Endothelial cell of umbilical vein (primary cell): ENCODE measurements at regions not wholly inside any gene's neighbourhood (a gene's known extent, or its start where the extent isn't known, plus 50 kb on each side); places are given as distances from the start of the nearest gene placed in this dataset.

Experiments
- BruUV-seq: library from RNA; stranded (reverse); fragments of 400-500 nt; replicated peaks from 2 replicates; lab custom pipeline; 2021; lab: Mats Ljungman, UMichigan
- CTCF ChIA-PET: fragments of 300-600, 350-600 bp; sonication (Branson Sonifier 250); formaldehyde crosslinking; loops from one replicate; lab custom pipeline; 2021; ENCODE audit warnings: antibody characterized with exemption, inconsistent platforms; lab: Charles Lee
- POLR2A ChIA-PET: fragments of 300-600, 350-600 bp; sonication (Branson Sonifier 250); formaldehyde crosslinking; loops from one replicate; lab custom pipeline; 2021; ENCODE audit warnings: antibody characterized with exemption, inconsistent platforms; lab: Charles Lee
- DNase-seq: peaks from one replicate; pipeline ENCODE4 v3.0.0-alpha.2; 2011; ENCODE audit warnings: low read depth, low spot score
- FAIRE-seq: peaks from 2 replicates; lab custom pipeline; 2011; peaks lifted over from hg19 to GRCh38; lab: Jason Lieb, UNC
- H2AFZ ChIP-seq: 2 replicates; pipeline ENCODE4 v1.6.0; 2012; ENCODE audit warnings: low read depth, low read length, control low read depth, inconsistent platforms
- H3K27ac ChIP-seq: 2 replicates; pipeline ENCODE4 v1.5.1; 2011; ENCODE audit warnings: low read depth, mild to moderate bottlenecking, control low read depth, low read length, moderate library complexity; ENCODE audit not compliant: insufficient read depth
- H3K27me3 ChIP-seq, 2 experiments: 2 replicates each; pipeline versions ENCODE4 v1.6.0 to v1.6.1; 2011; ENCODE audit warnings: low read length in 2 of 2, mixed read lengths in 1 of 2; ENCODE audit not compliant: control insufficient read depth in 2 of 2, insufficient read depth in 2 of 2
- H3K36me3 ChIP-seq, 2 experiments: 2 replicates in 1 of 2; 3 replicates in 1 of 2; pipeline ENCODE4 v1.5.1; 2011; ENCODE audit warnings: low read length in 2 of 2, mild to moderate bottlenecking in 1 of 2, moderate library complexity in 1 of 2; ENCODE audit not compliant: control insufficient read depth in 2 of 2, insufficient read depth in 2 of 2; ENCODE audit errors: extremely low read depth in 1 of 2
- H3K4me1 ChIP-seq: 3 replicates; pipeline ENCODE4 v1.5.1; 2011; ENCODE audit warnings: mild to moderate bottlenecking, low read length; ENCODE audit not compliant: control insufficient read depth, insufficient read depth; ENCODE audit errors: extremely low read depth
- H3K4me2 ChIP-seq: 2 replicates; pipeline ENCODE4 v1.6.1; 2011; ENCODE audit warnings: low read length, control low read depth, mixed read lengths; ENCODE audit not compliant: insufficient read depth
- H3K4me3 ChIP-seq, 3 experiments: fragments of 200-600 bp in 1 of 3; sonication (generic), shearing (Covaris generic) in 1 of 3; replicated peaks in 1 of 3; 2 replicates each; pipeline ENCODE4 v1.5.1; 2011 to 2016; ENCODE audit warnings: control low read depth in 3 of 3, low read length in 3 of 3, mild to moderate bottlenecking in 2 of 3, inconsistent platforms in 1 of 3, low read depth in 1 of 3, moderate library complexity in 1 of 3; ENCODE audit not compliant: insufficient read depth in 1 of 3
- H3K79me2 ChIP-seq: 2 replicates; pipeline ENCODE4 v1.6.0; 2012; ENCODE audit warnings: low read length, inconsistent platforms; ENCODE audit not compliant: control insufficient read depth, insufficient read depth
- H3K9ac ChIP-seq: replicated peaks from 2 replicates; pipeline ENCODE3; 2011; ENCODE audit warnings: low read length, control low read depth; ENCODE audit not compliant: insufficient read depth; ENCODE audit errors: extremely low read depth
- H3K9me1 ChIP-seq: replicated peaks from 3 replicates; pipeline ENCODE4 v1.6.0; 2011; ENCODE audit warnings: mild to moderate bottlenecking, low read length; ENCODE audit not compliant: control insufficient read depth, insufficient read depth; ENCODE audit errors: extremely low read depth
- H3K9me3 ChIP-seq: replicated peaks from 2 replicates; pipeline ENCODE4 v1.5.1; 2012; ENCODE audit warnings: low read length, inconsistent platforms; ENCODE audit not compliant: control insufficient read depth, insufficient read depth
- H4K20me1 ChIP-seq: replicated peaks from 2 replicates; pipeline ENCODE3; 2011; ENCODE audit warnings: mild to moderate bottlenecking, low read length; ENCODE audit not compliant: control insufficient read depth, insufficient read depth; ENCODE audit errors: extremely low read depth
- EZH2 ChIP-seq: IDR thresholded peaks from 2 replicates; pipeline ENCODE4 v1.6.1; 2012; ENCODE audit warnings: borderline replicate concordance, low read depth, mild to moderate bottlenecking, moderate library complexity, low read length, inconsistent platforms; ENCODE audit not compliant: severe bottlenecking
- FOS ChIP-seq: IDR thresholded peaks from 2 replicates; pipeline ENCODE4 v1.6.1; 2011; ENCODE audit warnings: mild to moderate bottlenecking, low read length, moderate library complexity, borderline replicate concordance; ENCODE audit not compliant: insufficient read depth
- GATA2 ChIP-seq: IDR thresholded peaks from 2 replicates; pipeline ENCODE4 v1.7.0; 2011; ENCODE audit warnings: low read depth, mild to moderate bottlenecking, moderate library complexity, mixed read lengths, low read length; ENCODE audit not compliant: insufficient read length, insufficient read depth
- JUN ChIP-seq: IDR thresholded peaks from 2 replicates; pipeline ENCODE4 v1.6.1; 2011; ENCODE audit warnings: borderline replicate concordance, low read depth; ENCODE audit not compliant: insufficient read length, insufficient read depth
- MYC ChIP-seq: IDR thresholded peaks from one replicate; pipeline ENCODE4 v1.6.1; 2011; ENCODE audit warnings: mild to moderate bottlenecking, low read depth, low read length
- POLR2A ChIP-seq: IDR thresholded peaks from 2 replicates; pipeline ENCODE4 v1.6.1; 2012; ENCODE audit warnings: low read depth, mild to moderate bottlenecking, control low read depth, low read length
- POLR2AphosphoS5 ChIP-seq: IDR thresholded peaks from 2 replicates; pipeline ENCODE4 v1.6.1; 2012; ENCODE audit warnings: low read depth, mild to moderate bottlenecking, control low read depth, low read length, moderate library complexity; ENCODE audit not compliant: insufficient read depth
- dilution Hi-C: fragments of 300-500 bp; cut with MboI; formaldehyde crosslinking; loops from one replicate; pipeline ENCODE4 v1.15.0; 2019; ENCODE audit warnings: low sequenced_read_pairs; ENCODE audit not compliant: extremely low pct_ligation_motif_present
- intact Hi-C: fragments of 100-400 bp; cut with micrococcal nuclease; formaldehyde crosslinking; loops from one replicate; pipeline ENCODE4 v1.10.0; 2022
- TF ChIP-seq, protein P1 (sequence below): IDR thresholded peaks from 2 replicates; pipeline ENCODE4 v1.6.1; 2011; ENCODE audit not compliant: insufficient read depth, insufficient read length
- TF ChIP-seq, protein P2 (sequence below), 2 donors: IDR thresholded peaks; 1 replicate in 1 of 2; 2 replicates in 1 of 2; pipeline ENCODE4 v1.5.1; 2011; ENCODE audit warnings: low read length in 2 of 2, mild to moderate bottlenecking in 2 of 2, moderate library complexity in 2 of 2, control low read depth in 1 of 2, inconsistent platforms in 1 of 2, low read depth in 1 of 2; ENCODE audit not compliant: insufficient read depth in 1 of 2; ENCODE audit errors: extremely low read depth in 1 of 2

DNA sequence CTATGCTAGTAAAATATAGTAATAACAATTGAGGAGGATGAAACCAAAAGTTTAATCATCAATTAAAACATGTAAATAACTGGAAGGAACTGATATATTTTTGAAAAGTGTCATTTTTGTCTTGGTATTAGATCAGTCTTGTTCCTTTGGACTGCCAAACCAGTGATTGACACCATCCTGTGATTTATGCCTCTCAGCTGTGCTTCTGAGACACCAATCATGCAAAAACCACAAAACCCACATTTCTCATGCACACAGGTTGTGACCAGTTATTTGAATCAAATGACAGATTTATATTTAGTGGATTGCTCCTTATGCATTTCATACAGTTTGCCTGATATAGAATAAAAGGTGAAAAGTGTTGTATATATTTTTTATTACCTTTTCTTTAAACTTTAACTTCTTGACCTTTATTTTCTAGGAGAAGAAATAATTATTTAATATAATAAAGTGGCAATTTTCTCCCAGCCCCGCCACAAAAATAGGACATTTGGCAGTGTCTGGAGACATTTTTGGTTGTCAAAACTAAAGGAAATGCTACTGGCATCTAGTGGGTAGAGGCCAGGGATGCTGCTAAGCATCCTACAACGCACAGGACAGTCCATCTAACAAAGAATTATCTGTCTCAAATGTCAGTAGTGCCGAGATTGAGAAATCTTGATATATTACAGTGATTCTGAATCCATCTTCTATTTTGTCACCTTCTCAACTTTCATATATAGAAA lies 383.6 kb downstream of the BCKDHB start:
- FAIRE-seq (no peak), DNase-seq (no peak)
- Histone ChIP-seq H3K4me3 (no peak overlapping the region), H2AFZ (no peak overlapping the region), H3K9me3 (no peaks in the 10 kb centered on the region), H3K79me2 (no peaks in the 10 kb centered on the region), H3K27me3 (no peaks in the 10 kb centered on the region), H3K36me3 (no peaks in the 10 kb centered on the region), H4K20me1 (no peaks in the 10 kb centered on the region), H3K4me1 (no peaks in the 10 kb centered on the region), H3K9me1 (no peaks in the 10 kb centered on the region), H3K9ac (no peak overlapping the region), H3K27ac (no peak overlapping the region), H3K4me2 (no peak overlapping the region)
- no TSS peak for BruUV-seq
- TF ChIP-seq EZH2 (no peak), POLR2AphosphoS5 (no peak), GATA2 (no peak), POLR2A (no peak), FOS (no peak), MYC (no peak), JUN (no peak)
- TF ChIP-seq, protein P1, sequence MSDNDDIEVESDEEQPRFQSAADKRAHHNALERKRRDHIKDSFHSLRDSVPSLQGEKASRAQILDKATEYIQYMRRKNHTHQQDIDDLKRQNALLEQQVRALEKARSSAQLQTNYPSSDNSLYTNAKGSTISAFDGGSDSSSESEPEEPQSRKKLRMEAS = no peak
- TF ChIP-seq, protein P2, sequence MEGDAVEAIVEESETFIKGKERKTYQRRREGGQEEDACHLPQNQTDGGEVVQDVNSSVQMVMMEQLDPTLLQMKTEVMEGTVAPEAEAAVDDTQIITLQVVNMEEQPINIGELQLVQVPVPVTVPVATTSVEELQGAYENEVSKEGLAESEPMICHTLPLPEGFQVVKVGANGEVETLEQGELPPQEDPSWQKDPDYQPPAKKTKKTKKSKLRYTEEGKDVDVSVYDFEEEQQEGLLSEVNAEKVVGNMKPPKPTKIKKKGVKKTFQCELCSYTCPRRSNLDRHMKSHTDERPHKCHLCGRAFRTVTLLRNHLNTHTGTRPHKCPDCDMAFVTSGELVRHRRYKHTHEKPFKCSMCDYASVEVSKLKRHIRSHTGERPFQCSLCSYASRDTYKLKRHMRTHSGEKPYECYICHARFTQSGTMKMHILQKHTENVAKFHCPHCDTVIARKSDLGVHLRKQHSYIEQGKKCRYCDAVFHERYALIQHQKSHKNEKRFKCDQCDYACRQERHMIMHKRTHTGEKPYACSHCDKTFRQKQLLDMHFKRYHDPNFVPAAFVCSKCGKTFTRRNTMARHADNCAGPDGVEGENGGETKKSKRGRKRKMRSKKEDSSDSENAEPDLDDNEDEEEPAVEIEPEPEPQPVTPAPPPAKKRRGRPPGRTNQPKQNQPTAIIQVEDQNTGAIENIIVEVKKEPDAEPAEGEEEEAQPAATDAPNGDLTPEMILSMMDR (IDR thresholded peaks at IDR 0.05; ENCODE audit: extremely low read depth in 1 of 2, insufficient read depth in 1 of 2, low read depth in 1 of 2, low read length in 2 of 2) = no peak
- POLR2A ChIA-PET = no interaction called here
- dilution Hi-C loops = no loop called here
- CTCF ChIA-PET = no interaction called here
- intact Hi-C loops = no loop called here
